A549 (cell line): ENCODE measurements at regions not wholly inside any gene's neighbourhood (a gene's known extent, or its start where the extent isn't known, plus 50 kb on each side); places are given as distances from the start of the nearest gene placed in this dataset.

Experiments
- RAD21 ChIP-seq, 2 experiments: fragments of >200 bp in 1 of 2; sonication (Bioruptor Twin) in 1 of 2; formaldehyde crosslinking in 1 of 2; IDR thresholded peaks in 1 of 2; conservative IDR thresholded peaks in 1 of 2; 2 replicates in 1 of 2; 3 replicates in 1 of 2; pipeline ENCODE4 v1.6.1; 2012 to 2018; ENCODE audit warnings: inconsistent platforms in 1 of 2
- TP53 ChIP-seq: fragments of 250-450 bp; sonication (Bioruptor Pico); IDR thresholded peaks from 2 replicates; pipeline ENCODE4 v1.5.0; 2021; ENCODE audit warnings: mild to moderate bottlenecking, moderate library complexity
- TF ChIP-seq, protein P1 (sequence below): fragments of >200 bp; sonication (Bioruptor Twin); formaldehyde crosslinking; IDR thresholded peaks from 3 replicates; pipeline ENCODE4 v1.5.1; 2016
- TF ChIP-seq, protein P2 (sequence below): fragments of >200 bp; sonication (Bioruptor Twin); formaldehyde crosslinking; IDR thresholded peaks from 3 replicates; pipeline ENCODE4 v1.6.1; 2016

DNA sequence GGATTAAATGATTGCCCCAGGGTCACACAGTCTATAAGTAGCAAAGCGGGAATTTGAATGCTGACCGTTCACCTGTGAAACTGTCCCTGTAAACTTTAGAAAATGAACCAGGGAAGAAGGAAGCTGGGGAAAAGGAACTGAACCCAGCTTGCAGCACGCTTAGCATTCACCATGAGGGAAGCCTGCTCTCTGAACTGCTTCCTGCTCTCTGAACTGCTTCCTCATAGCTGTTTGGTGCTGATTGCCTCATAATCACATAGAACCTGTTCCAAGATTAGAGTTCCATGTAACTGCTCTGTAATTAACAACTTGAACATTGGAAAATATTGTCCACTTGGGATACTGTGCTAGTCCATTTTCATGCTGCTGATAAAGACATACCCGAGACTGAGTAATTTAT, 1504.8 kb upstream of the TMEM132C start:
- TF ChIP-seq RAD21 (conservative IDR thresholded peaks at IDR 0.05 in 1 of 2, IDR thresholded peaks at IDR 0.05 in 1 of 2) = no peak
- TF ChIP-seq, protein P1, sequence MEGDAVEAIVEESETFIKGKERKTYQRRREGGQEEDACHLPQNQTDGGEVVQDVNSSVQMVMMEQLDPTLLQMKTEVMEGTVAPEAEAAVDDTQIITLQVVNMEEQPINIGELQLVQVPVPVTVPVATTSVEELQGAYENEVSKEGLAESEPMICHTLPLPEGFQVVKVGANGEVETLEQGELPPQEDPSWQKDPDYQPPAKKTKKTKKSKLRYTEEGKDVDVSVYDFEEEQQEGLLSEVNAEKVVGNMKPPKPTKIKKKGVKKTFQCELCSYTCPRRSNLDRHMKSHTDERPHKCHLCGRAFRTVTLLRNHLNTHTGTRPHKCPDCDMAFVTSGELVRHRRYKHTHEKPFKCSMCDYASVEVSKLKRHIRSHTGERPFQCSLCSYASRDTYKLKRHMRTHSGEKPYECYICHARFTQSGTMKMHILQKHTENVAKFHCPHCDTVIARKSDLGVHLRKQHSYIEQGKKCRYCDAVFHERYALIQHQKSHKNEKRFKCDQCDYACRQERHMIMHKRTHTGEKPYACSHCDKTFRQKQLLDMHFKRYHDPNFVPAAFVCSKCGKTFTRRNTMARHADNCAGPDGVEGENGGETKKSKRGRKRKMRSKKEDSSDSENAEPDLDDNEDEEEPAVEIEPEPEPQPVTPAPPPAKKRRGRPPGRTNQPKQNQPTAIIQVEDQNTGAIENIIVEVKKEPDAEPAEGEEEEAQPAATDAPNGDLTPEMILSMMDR = no peak
- TF ChIP-seq, protein P2, sequence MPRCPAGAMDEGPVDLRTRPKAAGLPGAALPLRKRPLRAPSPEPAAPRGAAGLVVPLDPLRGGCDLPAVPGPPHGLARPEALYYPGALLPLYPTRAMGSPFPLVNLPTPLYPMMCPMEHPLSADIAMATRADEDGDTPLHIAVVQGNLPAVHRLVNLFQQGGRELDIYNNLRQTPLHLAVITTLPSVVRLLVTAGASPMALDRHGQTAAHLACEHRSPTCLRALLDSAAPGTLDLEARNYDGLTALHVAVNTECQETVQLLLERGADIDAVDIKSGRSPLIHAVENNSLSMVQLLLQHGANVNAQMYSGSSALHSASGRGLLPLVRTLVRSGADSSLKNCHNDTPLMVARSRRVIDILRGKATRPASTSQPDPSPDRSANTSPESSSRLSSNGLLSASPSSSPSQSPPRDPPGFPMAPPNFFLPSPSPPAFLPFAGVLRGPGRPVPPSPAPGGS = no peak
- no peak for TF ChIP-seq TP53 (CRISPR knock-in tag)
